Activated effector memory CD4-positive, alpha-beta T cell treated with anti-CD3 and anti-CD28 coated beads, Interleukin-2, amount 50 U/mL, for 16 hours (primary cell): ENCODE measurements at regions not wholly inside any gene's neighbourhood (a gene's known extent, or its start where the extent isn't known, plus 50 kb on each side); places are given as distances from the start of the nearest gene placed in this dataset.

Experiments used
- DNase-seq: peaks from one replicate; pipeline ENCODE4 v3.0.0-alpha.2; 2020

GRCh38 chr6:33950891-33951889 is 147.4 kb upstream of the MLN start:
- DNase-seq, result peak; percentile 53

- peak; percentile 38 for DNase-seq
These were observed 146.7 kb upstream of the MLN start for GRCh38 chr6:33950472-33950881.

- peak; percentile 44 for DNase-seq
These were observed 146.2 kb upstream of the MLN start for GRCh38 chr6:33949877-33950435.

GRCh38 chr6:33949111-33949510 is 145.3 kb upstream of the MLN start:
- DNase-seq, result peak; percentile 49

GRCh38 chr6:33947916-33948594 is 144.3 kb upstream of the MLN start:
- DNase-seq, result peak; percentile 19

- peak; percentile 44 for DNase-seq
These were observed 143.2 kb upstream of the MLN start for GRCh38 chr6:33947047-33947446.

GRCh38 chr6:33945931-33946330 is 142.1 kb upstream of the MLN start:
- DNase-seq, result no peak

GRCh38 chr6:33944686-33945411 is 141.0 kb upstream of the MLN start:
- no peak for DNase-seq

GRCh38 chr6:33936886-33937285 is 133.1 kb upstream of the MLN start:
- DNase-seq, result no peak

GRCh38 chr6:33935439-33936080 is 131.8 kb upstream of the MLN start:
- DNase-seq, result no peak

- DNase-seq, result no peak
These were observed 131.0 kb upstream of the MLN start for GRCh38 chr6:33934731-33935270.

GRCh38 chr6:33933101-33933500 is 129.3 kb upstream of the MLN start:
- no peak for DNase-seq

- no peak for DNase-seq
These were observed 128.0 kb upstream of the MLN start for GRCh38 chr6:33931799-33932198.

- DNase-seq, result no peak
These were observed 125.9 kb upstream of the MLN start for GRCh38 chr6:33929575-33930288.

- no peak for DNase-seq
These were observed 123.8 kb upstream of the MLN start for GRCh38 chr6:33927616-33928015.

- DNase-seq, result no peak
These were observed 123.3 kb upstream of the MLN start for GRCh38 chr6:33927112-33927511.

- no peak for DNase-seq
These were observed 122.6 kb upstream of the MLN start for GRCh38 chr6:33926451-33926850.

GRCh38 chr6:33925936-33926335 is 122.1 kb upstream of the MLN start:
- no peak for DNase-seq

- DNase-seq, result no peak
These were observed 121.4 kb upstream of the MLN start for GRCh38 chr6:33925210-33925609.

- no peak for DNase-seq
These were observed 120.9 kb upstream of the MLN start for GRCh38 chr6:33924681-33925080.

- DNase-seq, result no peak
These were observed 120.2 kb upstream of the MLN start for GRCh38 chr6:33923857-33924514.
